Fibroblast of skin of back (primary cell): ENCODE measurements at regions not wholly inside any gene's neighbourhood (a gene's known extent, or its start where the extent isn't known, plus 50 kb on each side); places are given as distances from the start of the nearest gene placed in this dataset.
"Not testable (repeated sequence)": the region's sequence is repeated elsewhere in the genome, so short reads cannot be mapped to it uniquely, and the experiment has no call there.

ENCODE experiments used
- DNase-seq: peaks from one replicate; pipeline ENCODE4 v3.0.0-alpha.2; 2013

DNA sequence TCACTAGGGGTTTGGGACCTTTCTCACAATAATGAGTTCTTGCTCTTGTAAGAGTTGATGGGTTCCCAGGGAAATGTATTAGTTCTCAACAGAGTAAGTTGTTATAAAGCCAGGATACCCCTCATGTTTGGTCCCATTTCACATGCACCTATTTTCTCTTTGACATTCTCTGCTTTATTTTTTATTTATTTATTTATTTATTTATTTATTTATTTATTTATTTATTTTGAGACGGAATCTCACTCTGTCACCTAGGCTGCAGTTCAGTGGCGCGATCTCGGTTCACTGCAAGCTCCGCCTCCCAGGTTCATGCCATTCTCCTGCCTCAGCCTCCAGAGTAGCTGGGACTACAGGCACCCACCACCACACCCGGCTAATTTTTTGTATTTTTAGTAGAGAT, 52.2 kb downstream of the ACTRT1 start:
- not testable (repeated sequence) for DNase-seq

DNA sequence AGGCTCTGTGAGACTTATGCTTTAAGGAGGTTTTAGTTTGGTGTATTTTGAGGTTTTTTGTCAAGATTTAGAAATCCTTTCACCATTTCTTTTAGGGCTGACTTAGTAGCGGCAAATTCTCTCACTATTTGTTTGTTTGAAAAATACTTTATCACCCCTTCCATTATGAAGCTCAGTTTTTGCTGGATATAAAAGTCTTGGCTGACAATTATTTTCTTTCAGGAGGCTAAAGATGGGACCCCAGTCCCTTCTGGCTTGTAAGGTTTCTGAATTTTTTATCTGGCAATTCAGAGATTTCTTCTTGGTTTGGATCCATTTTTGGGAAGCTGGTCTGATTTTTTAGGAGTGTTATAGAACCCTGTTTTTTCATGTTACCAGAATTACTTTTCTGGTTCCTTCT, 88.5 kb downstream of the ACTRT1 start:
- no peak for DNase-seq

DNA sequence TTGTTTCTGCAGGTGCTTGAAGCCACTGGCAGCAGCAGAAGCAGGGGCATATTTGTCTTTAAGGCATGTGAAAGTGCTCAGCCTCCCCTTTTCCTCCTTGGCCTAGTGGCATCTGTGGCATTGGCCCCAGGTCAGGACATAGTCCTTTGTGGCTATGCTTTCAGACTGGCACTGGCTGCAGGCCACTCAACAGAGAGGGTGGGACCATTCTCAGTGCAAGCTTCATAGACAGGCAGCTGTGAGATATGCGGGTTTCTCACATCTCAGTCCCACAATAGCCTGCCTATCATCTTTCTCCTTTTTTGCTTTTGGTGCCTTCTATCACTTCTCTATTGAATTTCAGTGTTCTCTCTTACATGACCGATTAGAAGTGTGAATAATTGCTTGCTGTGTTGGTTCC, 104.8 kb downstream of the ACTRT1 start:
- DNase-seq = no peak

DNA sequence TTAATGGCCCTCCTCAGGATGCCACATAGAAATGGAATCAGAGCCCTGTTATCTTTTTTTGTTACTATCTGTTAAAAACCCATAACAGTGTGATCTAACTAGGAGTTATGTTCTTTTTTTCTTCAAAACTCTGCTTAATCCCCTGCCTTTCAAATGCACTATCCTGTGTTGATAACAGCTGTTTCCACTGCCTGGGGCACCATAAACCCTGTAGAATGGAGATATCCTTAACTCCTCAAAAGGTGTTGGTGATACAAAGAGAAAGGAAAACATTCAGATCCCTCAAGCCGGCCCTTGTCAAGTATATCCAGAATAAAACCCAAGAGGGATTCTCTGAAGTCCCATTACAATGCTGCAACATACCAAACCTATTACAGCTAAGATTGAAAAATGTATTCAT, 108.6 kb downstream of the ACTRT1 start:
- DNase-seq = no peak

DNA sequence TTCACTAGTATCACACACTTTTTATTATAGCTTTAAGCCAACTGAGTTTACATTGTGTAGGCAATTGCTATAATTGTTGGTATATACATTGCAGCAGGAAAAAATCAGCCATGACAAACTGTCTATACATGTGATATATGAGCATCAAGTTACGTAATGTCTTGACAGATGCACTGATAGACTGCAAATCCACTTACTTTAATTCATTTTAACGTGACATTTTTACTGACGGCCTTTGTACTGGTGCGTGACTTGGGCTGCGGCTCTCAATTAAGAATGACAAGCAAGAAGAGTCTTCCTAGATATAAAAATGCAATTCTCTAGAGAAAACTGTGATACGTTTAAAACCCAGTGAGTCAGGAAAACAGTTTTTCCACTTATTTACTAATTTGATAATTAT, 143.8 kb downstream of the ACTRT1 start:
- no peak for DNase-seq

DNA sequence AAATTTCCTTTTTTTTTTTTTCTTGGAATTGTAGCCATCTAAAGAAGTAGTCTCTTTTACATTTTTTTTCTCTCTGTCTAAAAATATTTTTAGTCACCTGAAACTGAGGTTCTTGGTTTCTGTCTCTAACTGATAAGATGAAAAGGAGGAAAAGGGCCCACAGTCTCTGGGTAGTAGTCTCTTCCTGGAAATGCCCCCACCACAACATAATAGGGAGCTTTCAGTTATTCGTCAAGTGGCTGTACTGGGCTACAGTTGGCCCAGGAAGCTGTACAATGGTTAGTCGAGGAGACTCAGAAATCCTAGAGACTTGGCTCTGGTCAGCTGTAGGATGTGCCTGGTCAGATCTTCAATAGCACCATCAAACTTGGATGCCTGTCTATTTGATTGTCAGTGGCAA, 163.4 kb downstream of the ACTRT1 start:
- DNase-seq = no peak

DNA sequence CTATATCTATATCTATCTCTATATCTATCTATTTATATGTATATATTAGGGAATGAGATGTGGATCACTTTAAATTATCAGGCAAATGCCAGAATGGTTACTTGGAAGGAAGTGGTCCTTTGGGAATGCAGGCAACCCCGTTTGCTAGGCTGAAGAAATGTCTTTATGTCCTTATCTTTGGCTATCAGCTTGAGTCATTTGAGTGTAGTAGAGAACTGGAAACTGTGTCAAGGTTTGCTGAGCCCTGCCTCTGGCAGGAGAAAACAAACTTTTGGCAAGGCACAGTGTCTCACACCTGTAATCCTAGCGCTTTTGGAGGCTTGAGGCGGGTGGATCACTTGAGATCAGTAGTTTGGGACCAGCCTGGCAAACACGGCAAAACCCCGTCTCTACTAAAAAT, 167.3 kb downstream of the ACTRT1 start:
- DNase-seq = no peak

DNA sequence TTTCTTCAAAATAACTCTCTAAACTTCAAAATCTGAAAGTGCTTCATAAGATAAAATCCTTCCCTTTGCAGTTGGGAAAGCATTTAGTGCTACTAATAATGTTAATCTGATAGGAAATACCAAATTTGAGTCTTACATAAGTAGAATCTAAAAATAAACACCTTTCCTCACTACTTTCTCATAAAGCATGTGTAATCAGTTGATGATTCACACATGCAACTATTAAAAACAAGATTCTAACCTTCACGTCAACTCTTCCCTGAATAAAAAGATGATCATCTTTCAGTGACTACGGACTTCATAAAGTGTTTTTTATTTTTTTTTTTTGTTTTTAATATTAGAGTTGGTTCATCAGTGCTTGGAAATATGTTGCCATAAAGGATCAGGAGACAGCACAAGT, 172.6 kb downstream of the ACTRT1 start:
- DNase-seq = peak; percentile 0

DNA sequence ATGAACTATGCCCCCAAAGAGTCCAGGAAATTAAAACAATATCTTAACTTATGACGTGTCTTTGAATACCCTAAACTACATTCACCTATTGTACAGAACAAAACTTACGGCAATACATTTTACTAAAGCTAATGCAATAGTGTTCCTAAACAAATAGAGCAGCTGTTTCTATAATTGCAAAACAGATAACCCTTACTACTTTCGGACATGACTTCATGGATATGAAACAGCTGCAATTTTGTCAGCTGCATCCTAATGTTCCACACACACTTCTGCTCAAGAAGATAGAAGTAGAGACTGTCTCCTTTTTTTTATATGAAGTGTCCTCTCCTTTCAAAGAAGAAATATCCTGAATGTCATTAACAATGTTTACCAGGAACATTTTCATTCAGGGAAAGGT, 174.9 kb downstream of the ACTRT1 start:
- DNase-seq = no peak

DNA sequence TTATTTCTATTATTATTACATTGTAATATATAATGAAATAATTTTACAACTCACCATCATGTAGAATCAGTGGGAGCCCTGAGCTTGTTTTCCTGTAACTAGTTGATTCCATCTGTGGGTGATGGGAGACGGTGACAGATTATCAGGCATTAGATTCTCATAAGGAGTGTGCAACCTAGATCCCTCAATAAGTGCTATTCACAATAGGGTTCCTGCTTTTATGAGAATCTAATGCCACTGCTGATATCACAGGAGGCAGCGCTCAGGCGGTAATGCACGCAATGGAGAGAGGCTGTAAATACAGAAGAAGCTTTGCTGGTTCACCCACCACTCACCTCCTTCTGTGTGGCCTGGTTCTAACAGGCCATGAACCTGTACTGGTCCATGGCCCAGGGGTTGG, 178.6 kb downstream of the ACTRT1 start:
- no peak for DNase-seq

DNA sequence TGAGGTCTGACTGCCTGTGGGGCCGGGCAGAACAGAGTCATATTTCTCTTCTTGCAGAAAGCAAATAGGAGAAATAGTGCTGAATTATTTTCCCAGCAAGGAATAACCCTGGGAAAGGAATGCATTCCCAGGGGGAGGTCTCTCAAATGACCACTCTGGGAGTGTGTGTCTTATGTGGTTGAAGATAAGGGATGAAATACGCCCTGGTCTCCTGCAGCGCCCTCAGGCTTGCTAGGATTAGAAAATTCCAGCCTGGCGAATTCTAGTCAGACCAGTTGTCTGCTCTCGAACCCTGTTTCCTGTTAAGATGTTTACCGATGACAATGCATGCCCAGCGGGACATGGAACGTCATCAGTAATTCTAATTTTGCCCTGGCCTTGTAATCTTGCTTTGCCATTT, 185.3 kb downstream of the ACTRT1 start:
- not testable (repeated sequence) for DNase-seq

DNA sequence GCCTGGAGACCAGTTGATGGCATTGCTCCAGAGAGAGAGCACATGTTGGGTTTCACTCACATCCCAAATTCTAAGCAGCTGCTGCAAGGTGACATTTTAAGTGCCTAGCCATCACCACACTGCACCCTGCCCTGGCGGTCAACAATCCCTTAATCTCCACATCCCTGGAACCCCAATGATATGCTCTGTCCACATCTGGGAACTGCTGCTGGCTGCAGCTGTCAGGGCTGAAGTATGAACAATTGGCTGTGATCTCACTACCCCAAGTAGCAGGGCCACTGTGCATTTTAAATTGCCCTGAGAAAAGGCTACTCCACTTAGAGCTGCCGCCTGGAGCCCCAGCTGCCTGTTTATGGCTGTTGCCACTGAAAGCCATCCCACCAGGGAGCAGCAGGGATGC, 190.6 kb downstream of the ACTRT1 start:
- no peak for DNase-seq
